ENCODE measurements at regions not wholly inside any gene's neighbourhood (a gene's known extent, or its start where the extent isn't known, plus 50 kb on each side); places are given as distances from the start of the nearest gene placed in this dataset.

GRCh38 chr14:106327234-106327633 lies 800.9 kb downstream of the TMEM121 start:
- TF ChIP-seq, protein P1, sequence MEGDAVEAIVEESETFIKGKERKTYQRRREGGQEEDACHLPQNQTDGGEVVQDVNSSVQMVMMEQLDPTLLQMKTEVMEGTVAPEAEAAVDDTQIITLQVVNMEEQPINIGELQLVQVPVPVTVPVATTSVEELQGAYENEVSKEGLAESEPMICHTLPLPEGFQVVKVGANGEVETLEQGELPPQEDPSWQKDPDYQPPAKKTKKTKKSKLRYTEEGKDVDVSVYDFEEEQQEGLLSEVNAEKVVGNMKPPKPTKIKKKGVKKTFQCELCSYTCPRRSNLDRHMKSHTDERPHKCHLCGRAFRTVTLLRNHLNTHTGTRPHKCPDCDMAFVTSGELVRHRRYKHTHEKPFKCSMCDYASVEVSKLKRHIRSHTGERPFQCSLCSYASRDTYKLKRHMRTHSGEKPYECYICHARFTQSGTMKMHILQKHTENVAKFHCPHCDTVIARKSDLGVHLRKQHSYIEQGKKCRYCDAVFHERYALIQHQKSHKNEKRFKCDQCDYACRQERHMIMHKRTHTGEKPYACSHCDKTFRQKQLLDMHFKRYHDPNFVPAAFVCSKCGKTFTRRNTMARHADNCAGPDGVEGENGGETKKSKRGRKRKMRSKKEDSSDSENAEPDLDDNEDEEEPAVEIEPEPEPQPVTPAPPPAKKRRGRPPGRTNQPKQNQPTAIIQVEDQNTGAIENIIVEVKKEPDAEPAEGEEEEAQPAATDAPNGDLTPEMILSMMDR (IDR thresholded peaks at IDR 0.05; ENCODE audit: low read depth, low read length, poor library complexity, severe bottlenecking): no peak
- TF ChIP-seq EZH2phosphoT487 (IDR thresholded peaks at IDR 0.05; ENCODE audit: borderline replicate concordance, low read length): no peak

Data from DOHH2 (cell line).